Nephron progenitor cell (in vitro differentiated cells): ENCODE measurements at regions not wholly inside any gene's neighbourhood (a gene's known extent, or its start where the extent isn't known, plus 50 kb on each side); places are given as distances from the start of the nearest gene placed in this dataset.
"Not testable (repeated sequence)": the region's sequence is repeated elsewhere in the genome, so short reads cannot be mapped to it uniquely, and the experiment has no call there.

Experiments
- DNase-seq: peaks from one replicate; pipeline ENCODE4 v3.0.0; 2021
- H3K27ac Mint-ChIP-seq: 2 replicates; pipeline ENCODE4 v1.8.0; 2021; ENCODE audit warnings: mild to moderate bottlenecking, moderate library complexity, mixed read lengths
- H3K27me3 Mint-ChIP-seq: 2 replicates; pipeline ENCODE4 v1.8.0; 2021; ENCODE audit warnings: mild to moderate bottlenecking, low read depth, mixed read lengths; ENCODE audit not compliant: poor library complexity
- H3K36me3 Mint-ChIP-seq: 2 replicates; pipeline ENCODE4 v1.8.0; 2021; ENCODE audit warnings: low read depth, mixed read lengths
- H3K4me1 Mint-ChIP-seq: 2 replicates; pipeline ENCODE4 v1.8.0; 2021; ENCODE audit warnings: mixed read lengths
- H3K4me3 Mint-ChIP-seq: 2 replicates; pipeline ENCODE4 v1.8.0; 2021; ENCODE audit warnings: mild to moderate bottlenecking, moderate library complexity, mixed read lengths
- H3K9me3 Mint-ChIP-seq: 2 replicates; pipeline ENCODE4 v1.8.0; 2021; ENCODE audit warnings: mild to moderate bottlenecking, moderate library complexity, mixed read lengths
- TF ChIP-seq, protein P1 (sequence below): fragments of 200-600 bp; sonication (generic); IDR thresholded peaks from 2 replicates; pipeline ENCODE4 v1.5.0; 2021; ENCODE audit warnings: antibody characterized with exemption

DNA sequence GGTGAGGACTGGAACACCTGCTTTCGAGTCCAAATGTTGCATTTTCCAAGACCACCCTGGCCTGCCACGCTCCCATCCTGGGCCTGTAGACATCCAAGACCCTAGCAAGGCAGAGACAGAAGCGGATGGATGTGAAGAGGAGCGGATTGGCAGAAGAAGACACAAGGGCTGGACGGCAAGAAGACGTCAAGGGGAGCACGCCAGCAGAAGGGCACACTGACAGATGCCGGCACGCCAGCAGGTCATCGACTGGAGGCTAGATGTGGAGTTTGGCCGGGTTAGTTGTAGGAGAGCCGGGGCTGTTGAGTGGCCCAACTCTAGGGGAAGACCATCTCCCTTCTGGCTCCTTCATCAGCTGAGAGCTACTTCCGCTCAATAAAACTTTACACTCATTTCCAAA, 251.6 kb downstream of the ZWINT start:
- Mint-ChIP-seq H3K4me3 (no peak overlapping the region), H3K27ac (no peak overlapping the region), H3K36me3 (no peaks in the 10 kb centered on the region), H3K4me1 (no peaks in the 10 kb centered on the region), H3K27me3 (no peaks in the 10 kb centered on the region), H3K9me3 (no peaks in the 10 kb centered on the region)
- no peak for DNase-seq
- TF ChIP-seq, protein P1, sequence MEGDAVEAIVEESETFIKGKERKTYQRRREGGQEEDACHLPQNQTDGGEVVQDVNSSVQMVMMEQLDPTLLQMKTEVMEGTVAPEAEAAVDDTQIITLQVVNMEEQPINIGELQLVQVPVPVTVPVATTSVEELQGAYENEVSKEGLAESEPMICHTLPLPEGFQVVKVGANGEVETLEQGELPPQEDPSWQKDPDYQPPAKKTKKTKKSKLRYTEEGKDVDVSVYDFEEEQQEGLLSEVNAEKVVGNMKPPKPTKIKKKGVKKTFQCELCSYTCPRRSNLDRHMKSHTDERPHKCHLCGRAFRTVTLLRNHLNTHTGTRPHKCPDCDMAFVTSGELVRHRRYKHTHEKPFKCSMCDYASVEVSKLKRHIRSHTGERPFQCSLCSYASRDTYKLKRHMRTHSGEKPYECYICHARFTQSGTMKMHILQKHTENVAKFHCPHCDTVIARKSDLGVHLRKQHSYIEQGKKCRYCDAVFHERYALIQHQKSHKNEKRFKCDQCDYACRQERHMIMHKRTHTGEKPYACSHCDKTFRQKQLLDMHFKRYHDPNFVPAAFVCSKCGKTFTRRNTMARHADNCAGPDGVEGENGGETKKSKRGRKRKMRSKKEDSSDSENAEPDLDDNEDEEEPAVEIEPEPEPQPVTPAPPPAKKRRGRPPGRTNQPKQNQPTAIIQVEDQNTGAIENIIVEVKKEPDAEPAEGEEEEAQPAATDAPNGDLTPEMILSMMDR: no peak

DNA sequence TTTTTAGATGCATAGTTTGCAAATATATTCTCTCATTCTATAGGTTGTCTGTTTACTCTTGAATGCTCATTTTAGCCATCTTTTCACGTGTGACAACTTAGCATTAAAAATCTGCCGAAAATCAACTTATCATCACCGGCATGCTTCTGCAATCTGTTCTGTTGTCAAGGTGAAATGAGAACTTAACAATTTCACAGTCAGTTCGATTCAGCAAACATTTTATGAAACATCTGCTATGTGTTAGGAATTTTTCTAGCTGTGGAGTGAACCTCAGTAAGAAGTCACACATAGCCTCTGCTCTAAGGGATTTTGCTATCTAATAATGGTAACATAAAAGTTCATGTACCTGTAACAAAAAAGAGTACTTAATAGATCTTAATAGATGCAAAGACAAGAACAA, 256.1 kb downstream of the ZWINT start:
- no peak overlapping the region for H3K4me3 Mint-ChIP-seq
- H3K9me3 Mint-ChIP-seq: no peaks in the 10 kb centered on the region
- H3K36me3 Mint-ChIP-seq: no peaks in the 10 kb centered on the region
- no peak overlapping the region for H3K27ac Mint-ChIP-seq
- no peaks in the 10 kb centered on the region for H3K27me3 Mint-ChIP-seq
- H3K4me1 Mint-ChIP-seq: no peaks in the 10 kb centered on the region
- TF ChIP-seq, protein P1: no peak
- no peak for DNase-seq

DNA sequence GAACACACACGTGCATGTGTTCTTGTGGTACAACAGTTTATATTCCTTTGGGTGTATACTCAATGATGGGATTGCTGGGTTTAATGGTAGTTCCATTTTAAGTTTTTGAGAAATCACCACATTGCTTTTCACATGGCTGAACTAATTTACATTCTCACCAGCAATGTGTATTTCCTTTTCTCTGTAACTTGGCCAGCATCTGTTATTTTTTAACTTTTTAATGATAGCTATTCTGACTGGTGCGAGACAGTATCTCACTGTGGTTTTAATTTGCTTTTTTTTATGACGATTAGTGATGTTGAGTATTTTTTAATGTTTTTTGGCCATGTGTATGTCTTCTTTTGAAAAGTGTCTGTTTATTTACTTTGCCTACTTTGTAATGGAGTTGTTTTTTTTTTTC, 256.6 kb downstream of the ZWINT start:
- TF ChIP-seq, protein P1: no peak
- no peak for DNase-seq
- H3K9me3 Mint-ChIP-seq: no peaks in the 10 kb centered on the region
- H3K27me3 Mint-ChIP-seq: no peaks in the 10 kb centered on the region
- no peaks in the 10 kb centered on the region for H3K36me3 Mint-ChIP-seq
- H3K27ac Mint-ChIP-seq: no peak overlapping the region
- no peak overlapping the region for H3K4me3 Mint-ChIP-seq
- no peaks in the 10 kb centered on the region for H3K4me1 Mint-ChIP-seq

DNA sequence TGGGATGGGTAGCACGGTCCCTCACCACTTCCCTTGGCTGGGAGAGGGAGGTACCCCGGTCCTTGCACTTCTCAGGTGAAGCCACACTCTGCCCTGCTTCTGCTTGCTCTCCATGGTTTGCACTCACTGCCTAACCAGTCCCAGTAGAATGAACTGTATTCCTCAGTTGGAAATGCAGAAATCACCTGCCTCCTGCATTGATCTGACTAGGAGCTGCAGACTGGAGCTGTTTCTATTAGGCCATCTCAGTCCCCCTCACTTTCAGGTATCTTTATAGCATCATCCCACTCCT, 264.9 kb downstream of the ZWINT start:
- Mint-ChIP-seq H3K27ac (no peak overlapping the region), H3K4me3 (no peak overlapping the region), H3K4me1 (no peaks in the 10 kb centered on the region), H3K9me3 (peaks cover 14% of the 10 kb centered on the region), H3K27me3 (peaks cover 3% of the 10 kb centered on the region), H3K36me3 (no peaks in the 10 kb centered on the region)
- TF ChIP-seq, protein P1: no peak
- no peak for DNase-seq

DNA sequence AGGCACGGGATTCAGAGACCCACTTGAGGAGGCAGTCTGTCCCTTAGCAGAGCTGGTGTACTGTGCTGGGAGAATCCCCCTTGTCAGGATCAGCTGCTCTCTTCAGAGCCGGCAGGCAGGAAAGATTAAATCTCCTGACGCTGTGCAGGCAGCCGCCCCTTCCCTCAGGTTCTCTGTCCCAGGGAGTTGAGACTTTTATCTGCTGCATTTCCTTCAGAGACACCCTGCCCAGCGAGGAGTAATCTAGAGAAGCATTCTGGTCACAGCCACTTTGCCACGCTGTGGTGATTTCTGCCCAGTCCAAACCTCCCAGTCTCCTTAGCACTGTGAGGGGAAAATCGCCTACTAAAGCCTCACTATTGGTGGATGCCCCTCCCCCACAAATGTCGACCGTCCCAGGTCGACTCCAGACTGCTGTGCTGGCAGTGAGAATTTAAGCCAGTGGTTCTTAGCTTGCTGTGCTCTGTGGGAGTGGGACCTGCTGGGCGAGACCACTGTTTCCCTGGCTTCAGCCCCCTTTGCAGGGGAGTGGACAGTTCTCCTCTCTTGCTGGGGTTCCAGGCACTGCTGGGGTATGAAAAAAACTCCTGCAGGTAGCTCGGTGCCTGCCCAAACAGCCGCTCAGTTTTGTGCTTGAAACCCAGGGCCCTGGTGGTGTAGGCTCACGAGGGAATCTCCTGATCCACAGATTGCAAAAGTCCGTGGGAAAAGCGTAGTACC, 265.4 kb downstream of the ZWINT start:
- TF ChIP-seq, protein P1: no peak

DNA sequence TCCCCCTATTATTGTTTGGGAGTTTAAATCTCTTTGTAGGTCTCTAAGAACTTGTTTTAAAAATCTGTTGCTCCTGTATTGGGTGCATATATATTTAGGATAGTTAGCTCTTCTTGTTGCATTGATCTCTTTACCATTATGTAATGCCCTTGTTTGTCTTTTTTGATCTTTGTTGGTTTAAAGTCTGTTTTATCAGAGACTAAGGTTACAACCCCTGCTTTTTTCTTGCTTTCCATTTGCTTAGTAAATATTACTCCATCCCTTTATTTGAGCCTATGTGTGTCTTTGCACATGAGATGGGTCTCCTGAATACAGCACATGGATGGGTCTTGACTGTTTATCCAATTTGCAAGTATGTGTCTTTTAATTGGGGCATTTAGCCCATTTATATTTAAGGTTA, 267.4 kb downstream of the ZWINT start:
- not testable (repeated sequence) for H3K4me3 Mint-ChIP-seq, H3K36me3 Mint-ChIP-seq, H3K27ac Mint-ChIP-seq, DNase-seq, H3K4me1 Mint-ChIP-seq, H3K27me3 Mint-ChIP-seq
- peaks cover 34% of the 10 kb centered on the region for H3K9me3 Mint-ChIP-seq

More for the DNA sequence above, 265.4 kb downstream of the ZWINT start:
- H3K9me3 Mint-ChIP-seq: peaks cover 15% of the 10 kb centered on the region
- no peak overlapping the region for H3K4me3 Mint-ChIP-seq
- no peak for DNase-seq
- no peaks in the 10 kb centered on the region for H3K4me1 Mint-ChIP-seq
- peaks cover 3% of the 10 kb centered on the region for H3K27me3 Mint-ChIP-seq
- no peak overlapping the region for H3K27ac Mint-ChIP-seq
- H3K36me3 Mint-ChIP-seq: no peaks in the 10 kb centered on the region
